ENCODE measurements at regions not wholly inside any gene's neighbourhood (a gene's known extent, or its start where the extent isn't known, plus 50 kb on each side); places are given as distances from the start of the nearest gene placed in this dataset.

- TF ChIP-seq CTCF (conservative IDR thresholded peaks at IDR 0.05) = no peak
- no peak for TF ChIP-seq EZH2 (IDR thresholded peaks at IDR 0.05; ENCODE audit: low read depth)
Measured at GRCh38 chr12:30811966-30812365, 57.2 kb upstream of the CAPRIN2 start.

Data from PC-9 (cell line).